ENCODE measurements at regions not wholly inside any gene's neighbourhood (a gene's known extent, or its start where the extent isn't known, plus 50 kb on each side); places are given as distances from the start of the nearest gene placed in this dataset.
"Not testable (repeated sequence)": the region's sequence is repeated elsewhere in the genome, so short reads cannot be mapped to it uniquely, and the experiment has no call there.

GRCh38 chr5:155767470-155767869, 559.5 kb upstream of the SGCD start:
- no peak for DNase-seq (ENCODE audit: low read depth in 2 of 2)

GRCh38 chr5:155768332-155768731, 558.6 kb upstream of the SGCD start:
- DNase-seq (ENCODE audit: low read depth in 2 of 2), result no peak

GRCh38 chr5:155772009-155772662, 554.8 kb upstream of the SGCD start:
- no peak for DNase-seq (ENCODE audit: low read depth in 2 of 2)

GRCh38 chr5:155773680-155774079, 553.3 kb upstream of the SGCD start:
- peak in 1 of 2 donors; percentile 15 for DNase-seq (ENCODE audit: low read depth in 2 of 2)

GRCh38 chr5:155780260-155780659, 546.7 kb upstream of the SGCD start:
- DNase-seq (ENCODE audit: low read depth in 2 of 2), result no peak

- DNase-seq (ENCODE audit: low read depth in 2 of 2), result no peak
These were observed 543.7 kb upstream of the SGCD start for GRCh38 chr5:155783246-155783645.

- DNase-seq (ENCODE audit: low read depth in 2 of 2), result no peak
These were observed 543.2 kb upstream of the SGCD start for GRCh38 chr5:155783791-155784190.

- no peak for DNase-seq (ENCODE audit: low read depth in 2 of 2)
These were observed 540.9 kb upstream of the SGCD start for GRCh38 chr5:155786108-155786507.

GRCh38 chr5:155792873-155793272, 534.1 kb upstream of the SGCD start:
- no peak for DNase-seq (ENCODE audit: low read depth in 2 of 2)

- no peak for DNase-seq (ENCODE audit: low read depth in 2 of 2)
These were observed 532.2 kb upstream of the SGCD start for GRCh38 chr5:155794795-155795194.

GRCh38 chr5:155799308-155799707, 527.7 kb upstream of the SGCD start:
- DNase-seq (ENCODE audit: low read depth in 2 of 2), result no peak

- no peak for DNase-seq (ENCODE audit: low read depth in 2 of 2)
These were observed 518.9 kb upstream of the SGCD start for GRCh38 chr5:155807884-155808576.

- DNase-seq (ENCODE audit: low read depth in 2 of 2), result no peak
These were observed 511.7 kb upstream of the SGCD start for GRCh38 chr5:155815248-155815647.

- no peak for DNase-seq (ENCODE audit: low read depth in 2 of 2)
These were observed 504.8 kb upstream of the SGCD start for GRCh38 chr5:155822177-155822576.

- no peak for DNase-seq (ENCODE audit: low read depth in 2 of 2)
These were observed 500.1 kb upstream of the SGCD start for GRCh38 chr5:155826611-155827507.

- DNase-seq (ENCODE audit: low read depth in 2 of 2), result not testable (repeated sequence)
These were observed 499.5 kb upstream of the SGCD start for GRCh38 chr5:155827508-155827815.

GRCh38 chr5:155827949-155828348, 499.0 kb upstream of the SGCD start:
- DNase-seq (ENCODE audit: low read depth in 2 of 2), result no peak

GRCh38 chr5:155831491-155831890, 495.5 kb upstream of the SGCD start:
- DNase-seq (ENCODE audit: low read depth in 2 of 2), result no peak

- DNase-seq (ENCODE audit: low read depth in 2 of 2), result no peak
These were observed 493.7 kb upstream of the SGCD start for GRCh38 chr5:155833287-155833686.

- no peak for DNase-seq (ENCODE audit: low read depth in 2 of 2)
These were observed 492.5 kb upstream of the SGCD start for GRCh38 chr5:155834271-155834975.

- no peak for DNase-seq (ENCODE audit: low read depth in 2 of 2)
These were observed 490.7 kb upstream of the SGCD start for GRCh38 chr5:155836089-155836803.
